ENCODE measurements at regions not wholly inside any gene's neighbourhood (a gene's known extent, or its start where the extent isn't known, plus 50 kb on each side); places are given as distances from the start of the nearest gene placed in this dataset.

- TF ChIP-seq CTCF (IDR thresholded peaks at IDR 0.05; ENCODE audit: insufficient read depth, low read depth, low read length) = no peak
- no peak for TF ChIP-seq EZH2 (IDR thresholded peaks at IDR 0.05; ENCODE audit: insufficient read depth, low read length)
Measured at GRCh38 chr20:21921251-21921650, 215.8 kb downstream of the PAX1 start.

All from astrocyte (in vitro differentiated cells and primary cell).